Activated T-cell treated with anti-CD3 and anti-CD28 coated beads, Interleukin-2, amount 50 U/mL, for 24 hours (primary cell): ENCODE measurements at regions not wholly inside any gene's neighbourhood (a gene's known extent, or its start where the extent isn't known, plus 50 kb on each side); places are given as distances from the start of the nearest gene placed in this dataset.

ENCODE experiments used
- DNase-seq: peaks from one replicate; pipeline ENCODE4 v3.0.0-alpha.2; 2020
- H3K27ac Mint-ChIP-seq: 2 replicates; pipeline ENCODE4 v1.8.0; 2020; ENCODE audit warnings: mild to moderate bottlenecking, mixed read lengths
- H3K27me3 Mint-ChIP-seq: 2 replicates; pipeline ENCODE4 v1.8.0; 2020; ENCODE audit warnings: mixed read lengths
- H3K36me3 Mint-ChIP-seq: 2 replicates; pipeline ENCODE4 v1.8.0; 2020; ENCODE audit warnings: low read depth, mixed read lengths
- H3K4me1 Mint-ChIP-seq: 2 replicates; pipeline ENCODE4 v1.8.0; 2020; ENCODE audit warnings: low read depth, mixed read lengths
- H3K4me3 Mint-ChIP-seq: 2 replicates; pipeline ENCODE4 v1.8.0; 2020; ENCODE audit warnings: mild to moderate bottlenecking, moderate library complexity, mixed read lengths
- H3K9me3 Mint-ChIP-seq: 2 replicates; pipeline ENCODE4 v1.8.0; 2020; ENCODE audit warnings: mixed read lengths

DNA sequence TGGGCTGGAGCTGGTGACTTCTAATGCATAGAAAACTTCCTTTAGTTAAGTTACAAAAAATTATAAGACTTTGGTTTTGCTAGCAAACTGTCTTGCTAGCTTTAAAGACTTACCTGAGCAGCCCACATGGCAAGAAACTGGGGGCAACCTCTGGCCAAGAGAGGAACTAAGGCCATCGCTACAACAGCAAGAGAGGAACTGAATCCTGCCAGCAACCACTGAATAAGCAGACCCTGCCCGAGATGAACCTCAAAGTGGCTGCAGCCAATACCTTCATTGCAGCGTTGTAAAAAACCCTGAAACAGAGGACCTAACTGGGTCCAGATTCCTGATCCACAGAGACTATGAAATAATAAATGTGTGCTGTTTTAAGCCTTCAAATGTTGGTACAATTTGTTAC, 54.6 kb upstream of the STARD3NL start:
- no peaks in the 10 kb centered on the region for H3K36me3 Mint-ChIP-seq
- peaks cover 19% of the 10 kb centered on the region for H3K27me3 Mint-ChIP-seq
- no peak overlapping the region for H3K27ac Mint-ChIP-seq

DNA sequence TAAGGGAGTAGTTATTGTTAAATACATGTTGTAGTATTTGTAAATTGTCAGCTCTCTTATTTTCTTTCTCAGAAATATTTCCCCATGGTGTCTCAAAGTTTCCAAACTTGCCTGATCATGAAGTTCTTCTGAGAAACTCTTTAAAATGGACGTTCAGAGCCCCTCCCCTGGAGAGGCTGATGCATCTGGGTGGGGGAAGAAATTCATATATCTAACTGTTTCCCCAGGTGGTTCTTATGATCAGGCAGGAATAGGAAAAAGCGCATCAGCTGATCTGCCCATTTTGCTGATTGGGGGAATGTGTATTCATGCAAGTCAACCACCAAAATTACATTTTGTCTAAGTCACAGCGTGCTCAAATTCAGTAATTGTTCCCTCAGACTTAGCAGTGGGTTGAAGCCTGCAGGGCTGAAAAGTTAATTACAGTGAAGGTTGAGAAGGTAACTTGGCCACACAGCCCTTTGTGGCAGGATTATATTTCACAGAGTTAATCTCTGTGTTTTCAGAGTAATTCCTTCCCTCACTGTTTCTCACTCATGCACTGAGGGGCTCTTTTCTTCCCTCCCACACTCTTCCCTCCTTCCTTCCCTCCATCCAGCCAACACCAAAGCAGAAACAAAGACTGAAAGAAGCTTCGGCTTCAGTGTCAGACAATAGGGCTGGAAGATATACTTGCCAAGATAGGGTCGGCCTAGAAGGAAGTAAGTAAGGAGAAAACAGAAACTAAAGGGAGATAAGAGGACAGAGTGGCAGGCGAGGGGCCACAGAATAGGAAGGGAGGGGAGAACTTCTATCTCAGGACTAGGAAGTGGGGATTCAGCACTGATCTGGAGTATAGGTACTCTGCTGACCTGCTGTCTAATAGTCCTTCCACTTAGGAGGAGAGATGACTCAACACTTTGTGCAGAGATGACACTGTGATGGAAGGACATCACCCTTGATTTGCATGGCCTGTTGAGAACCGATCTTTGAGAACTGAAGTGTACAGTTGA, 50.5 kb upstream of the STARD3NL start:
- DNase-seq, result no peak
- Mint-ChIP-seq H3K36me3 (no peaks in the 10 kb centered on the region), H3K27me3 (peaks cover 19% of the 10 kb centered on the region), H3K4me3 (no peak overlapping the region), H3K4me1 (peaks cover 11% of the 10 kb centered on the region), H3K9me3 (no peaks in the 10 kb centered on the region), H3K27ac (peak overlapping the region; percentile 35)

More for the DNA sequence above, 54.6 kb upstream of the STARD3NL start:
- no peak overlapping the region for H3K4me3 Mint-ChIP-seq
- H3K9me3 Mint-ChIP-seq, result peaks cover 6% of the 10 kb centered on the region
- peaks cover 11% of the 10 kb centered on the region for H3K4me1 Mint-ChIP-seq
- no peak for DNase-seq
